Stomach smooth muscle (tissue), 2 donors: ENCODE measurements at regions not wholly inside any gene's neighbourhood (a gene's known extent, or its start where the extent isn't known, plus 50 kb on each side); places are given as distances from the start of the nearest gene placed in this dataset.
"Not testable (repeated sequence)": the region's sequence is repeated elsewhere in the genome, so short reads cannot be mapped to it uniquely, and the experiment has no call there.

ENCODE experiments used
- H3K27ac ChIP-seq: one replicate; pipeline ENCODE4 v1.7.0; 2013; ENCODE audit warnings: mild to moderate bottlenecking, low read length, inconsistent platforms
- H3K27me3 ChIP-seq, 2 donors: one replicate each; pipeline ENCODE4 v1.7.0; 2013; ENCODE audit warnings: low read length in 2 of 2; ENCODE audit not compliant: insufficient read depth in 2 of 2, control insufficient read depth in 1 of 2
- H3K36me3 ChIP-seq, 2 donors: one replicate each; pipeline ENCODE4 v1.7.0; 2013; ENCODE audit warnings: low read length in 2 of 2; ENCODE audit not compliant: control insufficient read depth in 2 of 2, insufficient read depth in 2 of 2
- H3K4me1 ChIP-seq: one replicate; pipeline ENCODE4 v1.7.0; 2013; ENCODE audit warnings: low read length; ENCODE audit not compliant: control insufficient read depth, insufficient read depth
- H3K4me3 ChIP-seq, 2 donors: one replicate each; pipeline ENCODE4 v1.7.0; 2013; ENCODE audit warnings: low read length in 2 of 2
- H3K9ac ChIP-seq, 2 donors: one replicate each; pipeline ENCODE4 v1.7.0; 2013; ENCODE audit warnings: low read length in 2 of 2, mild to moderate bottlenecking in 1 of 2
- H3K9me3 ChIP-seq, 2 donors: one replicate each; pipeline ENCODE4 v1.7.0; 2013; ENCODE audit warnings: low read length in 2 of 2; ENCODE audit not compliant: control insufficient read depth in 2 of 2
- donor health status: healthy.
- donor health status: Pancreatic carcinoma.

GRCh38 chr7:150156015-150156414 lies 167.1 kb upstream of the LRRC61 start:
- H3K9me3 ChIP-seq, H3K4me3 ChIP-seq, H3K4me1 ChIP-seq, H3K36me3 ChIP-seq, H3K27ac ChIP-seq, H3K27me3 ChIP-seq, H3K9ac ChIP-seq: not testable (repeated sequence)

- H3K27ac ChIP-seq, H3K9ac ChIP-seq, H3K4me3 ChIP-seq, H3K36me3 ChIP-seq, H3K27me3 ChIP-seq, H3K4me1 ChIP-seq, H3K9me3 ChIP-seq: not testable (repeated sequence)
These were observed 164.5 kb upstream of the LRRC61 start for GRCh38 chr7:150158696-150159095.

- H3K27me3 ChIP-seq, H3K9me3 ChIP-seq, H3K27ac ChIP-seq, H3K4me3 ChIP-seq, H3K4me1 ChIP-seq, H3K9ac ChIP-seq, H3K36me3 ChIP-seq: not testable (repeated sequence)
These were observed 153.6 kb upstream of the LRRC61 start for GRCh38 chr7:150169515-150169914.

DNA sequence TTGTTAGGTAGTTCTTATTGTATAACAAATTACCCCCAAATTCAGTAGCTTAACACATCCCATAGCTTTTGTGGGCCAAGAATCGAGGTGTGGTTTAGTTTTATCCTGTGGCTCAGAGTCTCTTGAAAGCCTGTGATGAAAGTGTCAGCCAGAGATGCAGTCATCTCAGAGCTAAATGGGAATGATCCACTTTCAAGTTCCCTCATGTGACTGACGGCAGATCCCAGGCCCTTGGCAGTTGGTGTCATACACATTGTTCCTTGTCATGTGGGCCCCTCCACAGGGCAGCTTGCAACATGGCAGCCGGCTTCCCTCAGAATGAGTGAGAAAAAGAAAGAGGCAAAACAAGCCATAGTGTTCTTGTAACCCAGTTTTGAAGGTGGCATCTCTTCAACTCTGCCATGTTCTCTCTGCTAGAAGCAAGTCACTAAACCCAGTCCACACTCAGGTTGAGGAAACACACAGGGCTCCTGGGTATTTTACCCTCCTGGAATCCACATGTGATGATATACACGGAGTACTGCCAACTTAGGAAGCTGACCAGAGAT lies 153.1 kb upstream of the LRRC61 start:
- not testable (repeated sequence) for H3K9me3 ChIP-seq, H3K4me1 ChIP-seq, H3K36me3 ChIP-seq, H3K27me3 ChIP-seq, H3K4me3 ChIP-seq, H3K27ac ChIP-seq, H3K9ac ChIP-seq

DNA sequence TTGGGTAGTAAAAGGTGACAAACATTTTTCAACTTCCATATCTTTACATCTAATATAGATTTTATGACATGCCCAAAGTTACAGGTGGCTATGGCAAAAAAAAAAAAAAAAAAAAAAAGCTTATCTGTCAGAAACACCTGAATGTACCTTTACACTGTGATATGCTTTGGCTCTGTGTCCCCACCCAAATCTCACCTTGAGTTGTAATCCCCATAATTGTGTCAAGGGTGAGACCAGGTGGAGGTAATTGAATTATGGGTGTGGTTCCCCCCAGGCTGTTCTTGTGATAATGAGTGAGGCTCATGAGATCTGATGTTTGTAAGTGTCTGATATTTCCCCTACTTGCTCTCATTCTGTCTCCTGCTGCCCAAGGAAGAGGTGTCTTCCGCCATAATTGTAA lies 139.6 kb upstream of the LRRC61 start:
- H3K27ac ChIP-seq = not testable (repeated sequence)

DNA sequence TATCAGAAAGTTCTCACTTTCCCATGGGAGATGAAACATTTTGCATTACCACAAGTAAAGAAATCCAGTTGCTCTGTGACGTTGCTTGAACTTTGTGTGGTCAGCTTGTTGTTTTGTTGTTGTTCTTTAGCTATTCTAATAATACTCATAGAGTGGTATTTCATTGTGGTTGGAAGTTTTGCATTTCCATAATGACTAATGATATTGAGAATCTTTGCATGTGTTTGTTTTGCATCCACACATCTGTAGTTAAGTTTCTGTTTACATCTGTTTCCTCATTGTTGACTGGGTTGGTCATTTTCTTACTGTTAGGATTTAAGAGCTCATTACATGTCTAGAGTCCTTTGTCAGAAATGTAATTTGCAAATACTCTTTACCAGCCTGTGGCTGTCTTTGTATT lies 133.2 kb upstream of the LRRC61 start:
- not testable (repeated sequence) for H3K27ac ChIP-seq, H3K27me3 ChIP-seq, H3K9ac ChIP-seq, H3K4me3 ChIP-seq, H3K36me3 ChIP-seq, H3K4me1 ChIP-seq, H3K9me3 ChIP-seq

More for the DNA sequence above, 139.6 kb upstream of the LRRC61 start:
- H3K9me3 ChIP-seq, H3K4me3 ChIP-seq, H3K4me1 ChIP-seq, H3K36me3 ChIP-seq, H3K9ac ChIP-seq, H3K27me3 ChIP-seq: not testable (repeated sequence)

GRCh38 chr7:150192541-150192940 lies 130.6 kb upstream of the LRRC61 start:
- H3K27ac ChIP-seq, H3K4me1 ChIP-seq, H3K4me3 ChIP-seq, H3K9ac ChIP-seq, H3K36me3 ChIP-seq, H3K9me3 ChIP-seq, H3K27me3 ChIP-seq: not testable (repeated sequence)

GRCh38 chr7:150193866-150194265 lies 129.3 kb upstream of the LRRC61 start:
- H3K9ac ChIP-seq, H3K4me1 ChIP-seq, H3K9me3 ChIP-seq, H3K27ac ChIP-seq, H3K36me3 ChIP-seq, H3K27me3 ChIP-seq, H3K4me3 ChIP-seq: not testable (repeated sequence)
